GM21423 (cell line): ENCODE measurements at regions not wholly inside any gene's neighbourhood (a gene's known extent, or its start where the extent isn't known, plus 50 kb on each side); places are given as distances from the start of the nearest gene placed in this dataset.
"Not testable (repeated sequence)": the region's sequence is repeated elsewhere in the genome, so short reads cannot be mapped to it uniquely, and the experiment has no call there.

Source experiments
- ATAC-seq: cut with Tn5 transposase; IDR thresholded peaks from one replicate; pipeline ENCODE4 v1.9.1; 2021; ENCODE audit warnings: mild to moderate bottlenecking, moderate library complexity; ENCODE audit not compliant: unreplicated experiment

- ATAC-seq: no peak
These were observed 924.0 kb downstream of the LTN1 start for GRCh38 chr21:28068455-28069358.

- no peak for ATAC-seq
These were observed 925.9 kb downstream of the LTN1 start for GRCh38 chr21:28066596-28067387.

- ATAC-seq: no peak
These were observed 926.6 kb downstream of the LTN1 start for GRCh38 chr21:28066076-28066475.

- no peak for ATAC-seq
These were observed 929.1 kb downstream of the LTN1 start for GRCh38 chr21:28063241-28064216.

- not testable (repeated sequence) for ATAC-seq
These were observed 939.7 kb downstream of the LTN1 start for GRCh38 chr21:28052956-28053355.

- ATAC-seq: not testable (repeated sequence)
These were observed 941.0 kb downstream of the LTN1 start for GRCh38 chr21:28051649-28052048.

GRCh38 chr21:28035692-28036091 is 957.0 kb downstream of the LTN1 start:
- ATAC-seq: not testable (repeated sequence)

- ATAC-seq: not testable (repeated sequence)
These were observed 957.8 kb downstream of the LTN1 start for GRCh38 chr21:28034916-28035315.

GRCh38 chr21:28034334-28034733 is 958.3 kb downstream of the LTN1 start:
- ATAC-seq: not testable (repeated sequence)

- ATAC-seq: not testable (repeated sequence)
These were observed 960.0 kb downstream of the LTN1 start for GRCh38 chr21:28032652-28033051.

GRCh38 chr21:28031066-28031465 is 961.6 kb downstream of the LTN1 start:
- not testable (repeated sequence) for ATAC-seq

GRCh38 chr21:28025111-28025510 is 967.6 kb downstream of the LTN1 start:
- no peak for ATAC-seq

GRCh38 chr21:28018741-28019669 is 973.7 kb downstream of the LTN1 start:
- ATAC-seq: no peak

- ATAC-seq: no peak
These were observed 974.5 kb downstream of the LTN1 start for GRCh38 chr21:28018213-28018612.

- ATAC-seq: no peak
These were observed 976.1 kb downstream of the LTN1 start for GRCh38 chr21:28016571-28016970.

- ATAC-seq: not testable (repeated sequence)
These were observed 979.6 kb downstream of the LTN1 start for GRCh38 chr21:28013123-28013522.

GRCh38 chr21:28011970-28012369 is 980.7 kb downstream of the LTN1 start:
- not testable (repeated sequence) for ATAC-seq

- not testable (repeated sequence) for ATAC-seq
These were observed 984.4 kb downstream of the LTN1 start for GRCh38 chr21:28008245-28008644.

- not testable (repeated sequence) for ATAC-seq
These were observed 989.0 kb downstream of the LTN1 start for GRCh38 chr21:28003627-28004026.
